ENCODE measurements at regions not wholly inside any gene's neighbourhood (a gene's known extent, or its start where the extent isn't known, plus 50 kb on each side); places are given as distances from the start of the nearest gene placed in this dataset.

DNA sequence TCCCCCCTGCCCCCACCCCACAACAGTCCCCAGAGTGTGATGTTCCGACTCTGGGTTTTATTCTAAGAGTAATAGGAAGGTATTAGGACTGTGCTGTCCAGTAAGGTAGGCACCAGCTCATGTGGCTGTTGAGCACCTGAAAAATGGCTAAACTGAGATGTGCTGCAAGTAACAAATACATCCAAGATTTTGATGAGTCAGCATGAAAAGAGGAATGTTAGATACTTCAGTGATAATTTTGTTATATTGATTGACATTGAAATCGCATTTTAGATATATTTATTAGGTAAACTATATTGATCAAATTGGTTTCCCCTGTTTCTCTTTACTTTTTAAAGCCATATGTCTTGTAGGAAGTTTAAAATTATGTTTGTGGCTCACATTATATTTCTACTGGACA, 147.8 kb downstream of the FTCDNL1 start (continued):
- TF ChIP-seq ZNF335 (tag by site-specific recombination; conservative IDR thresholded peaks at IDR 0.05) (no peak), ZNF132 (tag by site-specific recombination; IDR thresholded peaks at IDR 0.05; ENCODE audit: borderline replicate concordance) (no peak), OSR2 (tag by site-specific recombination; IDR thresholded peaks at IDR 0.05) (no peak), ZNF10 (tag by site-specific recombination; IDR thresholded peaks at IDR 0.05) (no peak), ZNF48 (tag by site-specific recombination; IDR thresholded peaks at IDR 0.05) (no peak), ZNF549 (tag by site-specific recombination; IDR thresholded peaks at IDR 0.05) (no peak)
- TF ChIP-seq, protein P1, sequence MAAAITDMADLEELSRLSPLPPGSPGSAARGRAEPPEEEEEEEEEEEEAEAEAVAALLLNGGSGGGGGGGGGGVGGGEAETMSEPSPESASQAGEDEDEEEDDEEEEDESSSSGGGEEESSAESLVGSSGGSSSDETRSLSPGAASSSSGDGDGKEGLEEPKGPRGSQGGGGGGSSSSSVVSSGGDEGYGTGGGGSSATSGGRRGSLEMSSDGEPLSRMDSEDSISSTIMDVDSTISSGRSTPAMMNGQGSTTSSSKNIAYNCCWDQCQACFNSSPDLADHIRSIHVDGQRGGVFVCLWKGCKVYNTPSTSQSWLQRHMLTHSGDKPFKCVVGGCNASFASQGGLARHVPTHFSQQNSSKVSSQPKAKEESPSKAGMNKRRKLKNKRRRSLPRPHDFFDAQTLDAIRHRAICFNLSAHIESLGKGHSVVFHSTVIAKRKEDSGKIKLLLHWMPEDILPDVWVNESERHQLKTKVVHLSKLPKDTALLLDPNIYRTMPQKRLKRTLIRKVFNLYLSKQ (tag by site-specific recombination; IDR thresholded peaks at IDR 0.05; ENCODE audit: borderline replicate concordance), result no peak
- TF ChIP-seq, protein P2, sequence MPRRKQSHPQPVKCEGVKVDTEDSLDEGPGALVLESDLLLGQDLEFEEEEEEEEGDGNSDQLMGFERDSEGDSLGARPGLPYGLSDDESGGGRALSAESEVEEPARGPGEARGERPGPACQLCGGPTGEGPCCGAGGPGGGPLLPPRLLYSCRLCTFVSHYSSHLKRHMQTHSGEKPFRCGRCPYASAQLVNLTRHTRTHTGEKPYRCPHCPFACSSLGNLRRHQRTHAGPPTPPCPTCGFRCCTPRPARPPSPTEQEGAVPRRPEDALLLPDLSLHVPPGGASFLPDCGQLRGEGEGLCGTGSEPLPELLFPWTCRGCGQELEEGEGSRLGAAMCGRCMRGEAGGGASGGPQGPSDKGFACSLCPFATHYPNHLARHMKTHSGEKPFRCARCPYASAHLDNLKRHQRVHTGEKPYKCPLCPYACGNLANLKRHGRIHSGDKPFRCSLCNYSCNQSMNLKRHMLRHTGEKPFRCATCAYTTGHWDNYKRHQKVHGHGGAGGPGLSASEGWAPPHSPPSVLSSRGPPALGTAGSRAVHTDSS (tag by site-specific recombination; IDR thresholded peaks at IDR 0.05), result no peak
- TF ChIP-seq, protein P3, sequence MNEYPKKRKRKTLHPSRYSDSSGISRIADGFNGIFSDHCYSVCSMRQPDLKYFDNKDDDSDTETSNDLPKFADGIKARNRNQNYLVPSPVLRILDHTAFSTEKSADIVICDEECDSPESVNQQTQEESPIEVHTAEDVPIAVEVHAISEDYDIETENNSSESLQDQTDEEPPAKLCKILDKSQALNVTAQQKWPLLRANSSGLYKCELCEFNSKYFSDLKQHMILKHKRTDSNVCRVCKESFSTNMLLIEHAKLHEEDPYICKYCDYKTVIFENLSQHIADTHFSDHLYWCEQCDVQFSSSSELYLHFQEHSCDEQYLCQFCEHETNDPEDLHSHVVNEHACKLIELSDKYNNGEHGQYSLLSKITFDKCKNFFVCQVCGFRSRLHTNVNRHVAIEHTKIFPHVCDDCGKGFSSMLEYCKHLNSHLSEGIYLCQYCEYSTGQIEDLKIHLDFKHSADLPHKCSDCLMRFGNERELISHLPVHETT (tag by site-specific recombination; IDR thresholded peaks at IDR 0.05), result no peak

DNA sequence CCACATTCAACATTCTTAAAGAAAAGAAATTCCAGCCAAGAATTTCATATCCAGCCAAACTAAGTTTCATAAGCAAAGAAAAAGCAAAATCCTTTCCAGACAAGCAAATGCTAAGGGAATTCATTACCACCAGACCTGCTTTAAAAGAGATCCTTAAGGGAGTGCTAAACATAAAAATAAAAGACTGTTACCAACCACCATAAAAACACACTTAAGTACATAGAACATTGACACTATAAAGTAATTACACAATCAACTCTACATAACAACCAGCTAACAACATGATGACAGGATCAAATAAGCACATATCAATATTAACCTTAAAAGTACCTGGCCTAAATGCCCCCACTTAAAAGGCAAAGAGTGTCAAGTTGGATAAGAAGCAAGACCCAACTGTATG, 153.5 kb downstream of the FTCDNL1 start:
- no peaks in the 10 kb centered on the region for H3K36me3 ChIP-seq (ENCODE audit: control insufficient read depth in 2 of 2, insufficient read depth in 1 of 2, low read length in 2 of 2)
- no peak overlapping the region for H3K4me3 ChIP-seq (ENCODE audit: low read depth, low read length)
- ChIA-PET POLR2A (no interaction called here), CTCF (interaction anchor here (0.7 kb wide), 1 partner anchor 9 kb away, joined by 3 read pairs; no protein-coding TSS in a partner anchor)
- TF ChIP-seq ZNF24 (tag by site-specific recombination; IDR thresholded peaks at IDR 0.05) (no peak), ZNF324 (tag by site-specific recombination; IDR thresholded peaks at IDR 0.05) (no peak), ZNF211 (tag by site-specific recombination; IDR thresholded peaks at IDR 0.05; ENCODE audit: low read depth) (no peak), ZNF664 (tag by site-specific recombination; IDR thresholded peaks at IDR 0.05) (no peak), ZNF132 (tag by site-specific recombination; IDR thresholded peaks at IDR 0.05; ENCODE audit: borderline replicate concordance) (no peak), ZNF10 (tag by site-specific recombination; IDR thresholded peaks at IDR 0.05) (no peak), ZNF16 (tag by site-specific recombination; IDR thresholded peaks at IDR 0.05; ENCODE audit: low read depth) (no peak), SALL2 (tag by site-specific recombination; IDR thresholded peaks at IDR 0.05; ENCODE audit: borderline replicate concordance) (no peak), ZBTB20 (tag by site-specific recombination; IDR thresholded peaks at IDR 0.05) (no peak)
- TF ChIP-seq, protein P4, sequence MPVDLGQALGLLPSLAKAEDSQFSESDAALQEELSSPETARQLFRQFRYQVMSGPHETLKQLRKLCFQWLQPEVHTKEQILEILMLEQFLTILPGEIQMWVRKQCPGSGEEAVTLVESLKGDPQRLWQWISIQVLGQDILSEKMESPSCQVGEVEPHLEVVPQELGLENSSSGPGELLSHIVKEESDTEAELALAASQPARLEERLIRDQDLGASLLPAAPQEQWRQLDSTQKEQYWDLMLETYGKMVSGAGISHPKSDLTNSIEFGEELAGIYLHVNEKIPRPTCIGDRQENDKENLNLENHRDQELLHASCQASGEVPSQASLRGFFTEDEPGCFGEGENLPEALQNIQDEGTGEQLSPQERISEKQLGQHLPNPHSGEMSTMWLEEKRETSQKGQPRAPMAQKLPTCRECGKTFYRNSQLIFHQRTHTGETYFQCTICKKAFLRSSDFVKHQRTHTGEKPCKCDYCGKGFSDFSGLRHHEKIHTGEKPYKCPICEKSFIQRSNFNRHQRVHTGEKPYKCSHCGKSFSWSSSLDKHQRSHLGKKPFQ (tag by site-specific recombination; IDR thresholded peaks at IDR 0.05), result no peak
- H3K9me3 ChIP-seq (ENCODE audit: control insufficient read depth, insufficient read depth, low read depth, low read length), result no peaks in the 10 kb centered on the region
- H3K27ac ChIP-seq (ENCODE audit: extremely low read depth, low read depth, low read length), result no peak overlapping the region
- H3K4me1 ChIP-seq (ENCODE audit: control insufficient read depth, insufficient read depth, low read length), result peaks cover 3% of the 10 kb centered on the region; the same call in 1 of the 2 replicates

DNA sequence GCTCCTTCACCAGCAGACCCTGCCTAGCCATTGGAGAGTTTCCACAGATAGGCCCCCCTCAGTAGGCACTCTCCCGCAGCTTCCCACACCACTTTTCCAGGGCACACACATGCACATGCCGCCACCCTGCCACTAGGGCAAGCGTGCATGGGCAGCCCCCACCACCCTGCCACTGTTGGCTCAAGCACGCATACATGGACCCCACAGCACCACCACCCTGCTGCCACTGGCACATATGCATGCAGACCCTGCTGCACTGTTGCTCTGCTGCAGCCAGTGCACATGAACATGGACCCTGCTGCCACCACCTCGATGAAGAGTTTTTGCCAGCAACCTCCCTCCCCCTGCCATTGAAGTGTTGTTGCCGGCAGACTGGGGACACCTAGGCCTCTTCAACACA, 154.9 kb downstream of the FTCDNL1 start:
- CTCF ChIA-PET, result interaction anchor here (0.7 to 2.1 kb wide), 3 partner anchors 9 to 73 kb away, joined by 3 to 7 read pairs (median 4); no protein-coding TSS in a partner anchor

More for the DNA sequence above, 154.9 kb downstream of the FTCDNL1 start:
- POLR2A ChIA-PET, result interaction anchor here (1.2 kb wide), 1 partner anchor 9 kb away, joined by 3 read pairs; no protein-coding TSS in a partner anchor
- no peak for TF ChIP-seq GLIS2 (tag by site-specific recombination; IDR thresholded peaks at IDR 0.05)
- TF ChIP-seq, protein P5, sequence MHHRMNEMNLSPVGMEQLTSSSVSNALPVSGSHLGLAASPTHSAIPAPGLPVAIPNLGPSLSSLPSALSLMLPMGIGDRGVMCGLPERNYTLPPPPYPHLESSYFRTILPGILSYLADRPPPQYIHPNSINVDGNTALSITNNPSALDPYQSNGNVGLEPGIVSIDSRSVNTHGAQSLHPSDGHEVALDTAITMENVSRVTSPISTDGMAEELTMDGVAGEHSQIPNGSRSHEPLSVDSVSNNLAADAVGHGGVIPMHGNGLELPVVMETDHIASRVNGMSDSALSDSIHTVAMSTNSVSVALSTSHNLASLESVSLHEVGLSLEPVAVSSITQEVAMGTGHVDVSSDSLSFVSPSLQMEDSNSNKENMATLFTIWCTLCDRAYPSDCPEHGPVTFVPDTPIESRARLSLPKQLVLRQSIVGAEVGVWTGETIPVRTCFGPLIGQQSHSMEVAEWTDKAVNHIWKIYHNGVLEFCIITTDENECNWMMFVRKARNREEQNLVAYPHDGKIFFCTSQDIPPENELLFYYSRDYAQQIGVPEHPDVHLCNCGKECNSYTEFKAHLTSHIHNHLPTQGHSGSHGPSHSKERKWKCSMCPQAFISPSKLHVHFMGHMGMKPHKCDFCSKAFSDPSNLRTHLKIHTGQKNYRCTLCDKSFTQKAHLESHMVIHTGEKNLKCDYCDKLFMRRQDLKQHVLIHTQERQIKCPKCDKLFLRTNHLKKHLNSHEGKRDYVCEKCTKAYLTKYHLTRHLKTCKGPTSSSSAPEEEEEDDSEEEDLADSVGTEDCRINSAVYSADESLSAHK (tag by site-specific recombination; IDR thresholded peaks at IDR 0.05), result no peak
- TF ChIP-seq, protein P6, sequence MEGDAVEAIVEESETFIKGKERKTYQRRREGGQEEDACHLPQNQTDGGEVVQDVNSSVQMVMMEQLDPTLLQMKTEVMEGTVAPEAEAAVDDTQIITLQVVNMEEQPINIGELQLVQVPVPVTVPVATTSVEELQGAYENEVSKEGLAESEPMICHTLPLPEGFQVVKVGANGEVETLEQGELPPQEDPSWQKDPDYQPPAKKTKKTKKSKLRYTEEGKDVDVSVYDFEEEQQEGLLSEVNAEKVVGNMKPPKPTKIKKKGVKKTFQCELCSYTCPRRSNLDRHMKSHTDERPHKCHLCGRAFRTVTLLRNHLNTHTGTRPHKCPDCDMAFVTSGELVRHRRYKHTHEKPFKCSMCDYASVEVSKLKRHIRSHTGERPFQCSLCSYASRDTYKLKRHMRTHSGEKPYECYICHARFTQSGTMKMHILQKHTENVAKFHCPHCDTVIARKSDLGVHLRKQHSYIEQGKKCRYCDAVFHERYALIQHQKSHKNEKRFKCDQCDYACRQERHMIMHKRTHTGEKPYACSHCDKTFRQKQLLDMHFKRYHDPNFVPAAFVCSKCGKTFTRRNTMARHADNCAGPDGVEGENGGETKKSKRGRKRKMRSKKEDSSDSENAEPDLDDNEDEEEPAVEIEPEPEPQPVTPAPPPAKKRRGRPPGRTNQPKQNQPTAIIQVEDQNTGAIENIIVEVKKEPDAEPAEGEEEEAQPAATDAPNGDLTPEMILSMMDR (tag by site-specific recombination; IDR thresholded peaks at IDR 0.05), result no peak
- Histone ChIP-seq H3K4me1 (ENCODE audit: control insufficient read depth, insufficient read depth, low read length) (peaks cover 3% of the 10 kb centered on the region; the same call in 1 of the 2 replicates), H3K4me3 (ENCODE audit: low read depth, low read length) (no peak overlapping the region), H3K27ac (ENCODE audit: extremely low read depth, low read depth, low read length) (no peak overlapping the region), H3K36me3 (ENCODE audit: control insufficient read depth in 2 of 2, insufficient read depth in 1 of 2, low read length in 2 of 2) (no peaks in the 10 kb centered on the region), H3K9me3 (ENCODE audit: control insufficient read depth, insufficient read depth, low read depth, low read length) (no peaks in the 10 kb centered on the region)

All from HEK293 (cell line).